K562 (cell line): ENCODE measurements at regions not wholly inside any gene's neighbourhood (a gene's known extent, or its start where the extent isn't known, plus 50 kb on each side); places are given as distances from the start of the nearest gene placed in this dataset.

ENCODE experiments used
- CTBP1 ChIP-seq: fragments of 450-650 bp; IDR thresholded peaks from 2 replicates; pipeline ENCODE4 v1.6.1; 2016; ENCODE audit warnings: borderline replicate concordance
- FOXJ3 ChIP-seq: sonication (generic); formaldehyde crosslinking; IDR thresholded peaks from 2 replicates; pipeline ENCODE4 v1.4.0; 2020; ENCODE audit warnings: mild to moderate bottlenecking, missing genetic modification reagents
- KLF13 ChIP-seq: fragments of 450-650 bp; IDR thresholded peaks from 2 replicates; pipeline ENCODE4 v1.6.1; 2016; ENCODE audit warnings: missing genetic modification characterization, low read depth, mild to moderate bottlenecking, missing compliant biosample characterization, moderate library complexity, borderline replicate concordance
- NR2C2 ChIP-seq, 2 experiments: fragments of 200-800 bp in 1 of 2; sonication (Bioruptor generic) in 1 of 2; sonication (generic) in 1 of 2; formaldehyde crosslinking in 1 of 2; IDR thresholded peaks; 2 replicates each; pipeline versions ENCODE4 v1.6.1 to v1.8.0; 2016 to 2022; ENCODE audit warnings: mild to moderate bottlenecking in 1 of 2, missing compliant biosample characterization in 1 of 2, missing genetic modification characterization in 1 of 2, missing genetic modification reagents in 1 of 2
- SMC3 ChIP-seq: conservative IDR thresholded peaks from 2 replicates; pipeline ENCODE4 v1.6.1; 2011; ENCODE audit warnings: low read depth, low read length, improper control_type of control experiment; ENCODE audit not compliant: insufficient read depth
- TF ChIP-seq, protein P1 (sequence below), 3 experiments: fragments of 200-800 bp in 1 of 3; sonication (Bioruptor generic) in 1 of 3; sonication (generic) in 1 of 3; formaldehyde crosslinking in 1 of 3; IDR thresholded peaks; 2 replicates each; pipeline versions ENCODE4 v1.6.1 to v1.8.0; 2016 to 2022; ENCODE audit warnings: mild to moderate bottlenecking in 2 of 3, missing compliant biosample characterization in 2 of 3, missing genetic modification characterization in 2 of 3, missing genetic modification reagents in 1 of 3
- TF ChIP-seq, protein P2 (sequence below): fragments of 450-650 bp; IDR thresholded peaks from 2 replicates; pipeline ENCODE4 v1.6.1; 2017; ENCODE audit warnings: mild to moderate bottlenecking, moderate library complexity
- TF ChIP-seq, protein P3 (sequence below): fragments of 150-350 bp; IDR thresholded peaks from 2 replicates; pipeline ENCODE4 v1.6.1; 2014; ENCODE audit warnings: low read depth, mild to moderate bottlenecking, low read length, borderline replicate concordance

GRCh38 chr2:217402761-217403383 lies 543.0 kb upstream of the TNP1 start:
- TF ChIP-seq NR2C2 (CRISPR knock-in tag; IDR thresholded peaks at IDR 0.05) (no peak), NR2C2 (tag; IDR thresholded peaks at IDR 0.05) (no peak), FOXJ3 (CRISPR knock-in tag) (no peak), KLF13 (tag) (no peak), SMC3 (no peak), CTBP1 (no peak)
- TF ChIP-seq, protein P1, sequence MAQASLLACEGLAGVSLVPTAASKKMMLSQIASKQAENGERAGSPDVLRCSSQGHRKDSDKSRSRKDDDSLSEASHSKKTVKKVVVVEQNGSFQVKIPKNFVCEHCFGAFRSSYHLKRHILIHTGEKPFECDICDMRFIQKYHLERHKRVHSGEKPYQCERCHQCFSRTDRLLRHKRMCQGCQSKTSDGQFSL (CRISPR knock-in tag; IDR thresholded peaks at IDR 0.05) = no peak
- TF ChIP-seq, protein P1 (tag; IDR thresholded peaks at IDR 0.05) = no peak
- TF ChIP-seq, protein P2, sequence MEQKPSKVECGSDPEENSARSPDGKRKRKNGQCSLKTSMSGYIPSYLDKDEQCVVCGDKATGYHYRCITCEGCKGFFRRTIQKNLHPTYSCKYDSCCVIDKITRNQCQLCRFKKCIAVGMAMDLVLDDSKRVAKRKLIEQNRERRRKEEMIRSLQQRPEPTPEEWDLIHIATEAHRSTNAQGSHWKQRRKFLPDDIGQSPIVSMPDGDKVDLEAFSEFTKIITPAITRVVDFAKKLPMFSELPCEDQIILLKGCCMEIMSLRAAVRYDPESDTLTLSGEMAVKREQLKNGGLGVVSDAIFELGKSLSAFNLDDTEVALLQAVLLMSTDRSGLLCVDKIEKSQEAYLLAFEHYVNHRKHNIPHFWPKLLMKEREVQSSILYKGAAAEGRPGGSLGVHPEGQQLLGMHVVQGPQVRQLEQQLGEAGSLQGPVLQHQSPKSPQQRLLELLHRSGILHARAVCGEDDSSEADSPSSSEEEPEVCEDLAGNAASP = no peak
- TF ChIP-seq, protein P3, sequence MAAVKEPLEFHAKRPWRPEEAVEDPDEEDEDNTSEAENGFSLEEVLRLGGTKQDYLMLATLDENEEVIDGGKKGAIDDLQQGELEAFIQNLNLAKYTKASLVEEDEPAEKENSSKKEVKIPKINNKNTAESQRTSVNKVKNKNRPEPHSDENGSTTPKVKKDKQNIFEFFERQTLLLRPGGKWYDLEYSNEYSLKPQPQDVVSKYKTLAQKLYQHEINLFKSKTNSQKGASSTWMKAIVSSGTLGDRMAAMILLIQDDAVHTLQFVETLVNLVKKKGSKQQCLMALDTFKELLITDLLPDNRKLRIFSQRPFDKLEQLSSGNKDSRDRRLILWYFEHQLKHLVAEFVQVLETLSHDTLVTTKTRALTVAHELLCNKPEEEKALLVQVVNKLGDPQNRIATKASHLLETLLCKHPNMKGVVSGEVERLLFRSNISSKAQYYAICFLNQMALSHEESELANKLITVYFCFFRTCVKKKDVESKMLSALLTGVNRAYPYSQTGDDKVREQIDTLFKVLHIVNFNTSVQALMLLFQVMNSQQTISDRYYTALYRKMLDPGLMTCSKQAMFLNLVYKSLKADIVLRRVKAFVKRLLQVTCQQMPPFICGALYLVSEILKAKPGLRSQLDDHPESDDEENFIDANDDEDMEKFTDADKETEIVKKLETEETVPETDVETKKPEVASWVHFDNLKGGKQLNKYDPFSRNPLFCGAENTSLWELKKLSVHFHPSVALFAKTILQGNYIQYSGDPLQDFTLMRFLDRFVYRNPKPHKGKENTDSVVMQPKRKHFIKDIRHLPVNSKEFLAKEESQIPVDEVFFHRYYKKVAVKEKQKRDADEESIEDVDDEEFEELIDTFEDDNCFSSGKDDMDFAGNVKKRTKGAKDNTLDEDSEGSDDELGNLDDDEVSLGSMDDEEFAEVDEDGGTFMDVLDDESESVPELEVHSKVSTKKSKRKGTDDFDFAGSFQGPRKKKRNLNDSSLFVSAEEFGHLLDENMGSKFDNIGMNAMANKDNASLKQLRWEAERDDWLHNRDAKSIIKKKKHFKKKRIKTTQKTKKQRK = no peak
